GM12873 (cell line): ENCODE measurements at regions not wholly inside any gene's neighbourhood (a gene's known extent, or its start where the extent isn't known, plus 50 kb on each side); places are given as distances from the start of the nearest gene placed in this dataset.

Experiments
- CTCF ChIP-seq: IDR thresholded peaks from 2 replicates; pipeline ENCODE4 v1.5.1; 2012; ENCODE audit warnings: low read depth, mild to moderate bottlenecking, moderate library complexity, low read length, control low read depth; ENCODE audit not compliant: insufficient read depth; ENCODE audit errors: missing control alignments

GRCh38 chr12:125786143-125786542 lies 720.9 kb downstream of the AACS start:
- TF ChIP-seq CTCF: no peak

GRCh38 chr12:125794401-125794800 lies 729.2 kb downstream of the AACS start:
- no peak for TF ChIP-seq CTCF

DNA sequence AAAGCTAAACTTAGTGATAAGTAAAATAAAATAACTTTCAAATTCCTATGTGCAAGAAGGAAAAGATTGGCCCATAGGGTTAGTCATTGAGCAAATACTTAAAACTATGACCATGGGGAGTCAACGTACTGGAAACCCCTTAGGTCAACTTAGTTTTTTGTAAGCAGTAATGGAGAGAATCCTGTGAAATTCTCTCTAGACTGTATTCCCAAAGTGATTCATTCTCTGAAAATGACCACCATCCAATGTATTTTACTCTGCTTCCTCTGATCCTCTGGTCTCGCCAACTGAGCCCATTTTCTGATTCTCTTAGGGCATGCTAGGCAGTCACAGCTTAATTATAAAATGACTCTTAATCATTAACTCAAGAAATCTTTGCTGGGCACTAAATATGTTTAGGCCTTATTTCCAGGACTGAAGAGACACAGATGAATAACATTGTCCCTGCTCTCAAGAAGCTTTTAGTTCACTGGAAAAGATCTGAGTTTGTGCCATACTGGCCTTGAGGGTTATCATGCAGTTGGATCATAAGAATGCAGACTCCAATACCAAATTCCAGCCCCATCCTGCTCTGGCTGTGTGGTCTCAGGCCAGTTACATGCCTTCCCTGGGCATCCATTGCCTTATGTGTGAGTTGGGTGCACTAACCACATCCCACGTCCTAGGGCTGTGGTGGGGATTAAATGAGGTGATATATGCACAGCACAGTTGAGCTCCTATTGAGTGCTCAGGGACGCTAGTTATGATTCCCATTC lies 732.4 kb downstream of the AACS start:
- TF ChIP-seq CTCF: no peak

DNA sequence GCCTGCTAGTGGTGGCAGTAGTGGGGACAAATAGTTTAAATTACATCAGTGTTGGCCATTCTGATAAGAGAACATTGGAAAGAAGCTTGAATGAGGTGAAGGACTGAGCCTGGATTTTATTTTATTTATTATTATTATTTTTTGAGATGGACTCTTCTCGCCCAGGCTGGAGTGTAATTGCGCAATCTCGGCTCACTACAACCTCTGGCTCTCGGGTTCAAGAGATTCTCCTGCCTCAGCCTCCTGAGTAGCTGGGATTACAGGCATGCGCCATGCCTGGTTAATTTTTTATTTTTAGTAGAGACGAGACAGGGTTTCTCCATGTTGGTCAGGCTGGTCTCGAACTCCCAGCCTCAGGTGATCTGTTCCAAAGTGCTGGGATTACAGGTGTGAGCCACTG lies 739.4 kb downstream of the AACS start:
- no peak for TF ChIP-seq CTCF

- TF ChIP-seq CTCF: no peak
Observed at GRCh38 chr12:125824276-125824675, 759.0 kb downstream of the AACS start.

DNA sequence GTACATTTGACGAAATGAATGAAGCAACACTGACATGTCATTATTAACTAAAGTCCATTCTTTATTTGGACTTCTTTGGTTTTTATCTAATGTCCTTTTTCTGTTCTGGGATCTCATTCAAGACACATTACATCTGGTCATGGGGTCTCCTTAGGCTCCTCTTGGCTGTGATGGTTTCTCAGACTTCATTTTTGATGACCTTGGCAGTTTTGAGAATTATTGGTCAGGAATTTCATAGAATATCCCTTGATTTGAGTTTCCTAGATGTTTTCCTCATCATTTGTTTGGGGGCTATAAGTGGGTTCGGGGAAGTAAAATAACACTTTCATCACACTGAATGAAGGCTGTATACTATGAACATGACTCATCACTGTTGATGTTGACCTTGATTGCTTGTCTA lies 770.6 kb downstream of the AACS start:
- TF ChIP-seq CTCF: no peak

DNA sequence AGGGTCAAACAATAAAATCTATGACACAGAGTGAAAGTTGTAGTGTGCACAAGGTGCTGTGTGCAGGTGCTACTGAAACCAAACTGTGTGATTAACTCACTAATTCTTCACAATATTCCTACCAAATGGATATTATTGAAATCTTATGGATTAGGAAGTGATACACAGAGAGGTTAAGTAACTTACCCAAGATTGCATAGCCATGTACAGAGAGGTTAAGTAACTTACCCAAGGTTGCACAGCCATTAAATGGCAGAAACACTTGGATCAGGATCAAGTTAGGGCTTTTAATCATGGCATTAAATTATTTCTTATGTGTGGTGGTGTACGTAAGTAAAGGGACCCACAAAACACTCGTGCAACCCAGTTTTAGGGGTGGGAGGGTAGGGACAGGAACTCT lies 771.4 kb downstream of the AACS start:
- TF ChIP-seq CTCF: no peak
